NCI-H1417 treated with DMSO at 0.1 percent for 48 hours (cell line): ENCODE measurements at regions not wholly inside any gene's neighbourhood (a gene's known extent, or its start where the extent isn't known, plus 50 kb on each side); places are given as distances from the start of the nearest gene placed in this dataset.
"Not testable (repeated sequence)": the region's sequence is repeated elsewhere in the genome, so short reads cannot be mapped to it uniquely, and the experiment has no call there.

Experiments
- DNase-seq: peaks from one replicate; lab custom pipeline; 2025; lab: John Stamatoyannopoulos, UW

DNA sequence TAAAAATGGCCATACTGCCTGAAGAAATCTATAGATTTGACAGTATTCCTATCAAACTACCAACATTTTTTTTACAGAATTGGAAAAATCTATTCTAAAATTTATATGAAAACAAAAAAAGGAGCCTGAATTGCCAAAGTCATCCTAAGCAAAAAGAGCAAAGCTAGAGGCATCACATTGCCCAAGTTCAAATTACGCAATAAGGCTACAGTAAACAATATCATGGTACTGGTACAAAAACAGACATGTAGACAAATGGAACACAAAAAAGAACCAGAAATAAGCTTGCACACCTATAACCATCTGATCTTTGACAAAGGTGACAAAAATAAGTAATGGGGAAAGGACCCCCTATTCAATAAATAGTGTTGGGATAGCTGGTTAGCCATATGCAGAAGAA is 50.2 kb upstream of the THSD7B start:
- DNase-seq: no peak

DNA sequence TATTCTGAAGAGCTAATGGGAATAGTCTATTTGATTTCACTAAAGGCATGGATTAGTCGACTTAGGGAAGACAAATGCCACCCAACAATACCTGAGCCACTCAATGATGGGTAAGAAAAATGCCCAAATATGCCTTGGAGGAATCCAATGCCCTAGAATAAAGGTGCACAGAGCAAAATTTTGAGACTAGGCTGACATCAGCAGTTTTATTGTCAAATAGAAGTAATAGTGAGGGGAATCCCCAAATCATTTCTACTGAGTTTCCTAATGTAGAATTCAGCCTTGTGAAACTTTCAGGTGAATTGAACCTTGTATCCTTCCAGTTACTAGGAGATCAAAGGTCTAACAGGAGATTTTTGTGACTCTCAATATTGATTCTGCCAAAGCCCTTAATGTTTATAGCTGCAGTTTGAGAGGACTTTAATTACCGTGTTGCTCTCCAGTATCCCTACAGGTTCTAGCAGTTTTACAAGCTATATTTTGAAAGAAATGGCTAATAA is 50.8 kb upstream of the THSD7B start:
- DNase-seq: no peak

DNA sequence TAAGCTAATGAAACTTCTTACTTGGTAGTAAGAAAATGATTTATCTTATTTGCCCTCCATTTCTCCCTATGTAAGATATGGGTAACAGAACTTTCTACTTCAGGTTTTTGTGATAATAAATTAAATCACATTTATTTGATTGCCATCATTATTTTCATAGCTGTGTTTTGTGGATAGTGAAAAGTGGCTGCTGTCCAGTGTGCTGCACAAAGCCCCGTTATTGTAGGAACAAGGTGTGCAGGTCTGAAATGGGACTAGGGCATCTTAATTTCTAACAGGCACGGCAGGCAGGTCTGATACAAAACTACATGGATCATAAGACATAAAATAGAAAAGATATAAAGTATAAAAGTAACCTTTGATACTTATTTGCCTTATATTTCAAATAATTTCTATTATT is 51.6 kb upstream of the THSD7B start:
- DNase-seq: no peak

DNA sequence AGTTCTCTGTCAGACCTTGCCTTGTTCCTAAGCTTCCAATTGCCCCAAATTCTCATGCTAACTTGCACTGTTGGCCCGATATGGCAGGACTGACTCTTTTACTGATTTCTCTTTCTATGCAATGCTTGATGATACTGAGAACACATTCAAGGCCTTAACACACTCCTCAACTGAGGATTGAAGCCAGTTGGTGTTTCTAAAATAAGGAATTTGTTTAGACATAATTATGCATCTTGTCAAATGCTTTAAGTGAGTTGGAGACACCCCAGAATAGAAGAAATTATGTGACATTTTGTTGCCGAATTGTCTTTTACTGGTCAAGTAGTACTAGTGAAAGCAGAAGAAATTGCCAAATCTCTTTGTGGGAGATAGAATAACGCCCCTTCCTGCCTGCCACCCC is 60.0 kb upstream of the THSD7B start:
- DNase-seq: no peak

DNA sequence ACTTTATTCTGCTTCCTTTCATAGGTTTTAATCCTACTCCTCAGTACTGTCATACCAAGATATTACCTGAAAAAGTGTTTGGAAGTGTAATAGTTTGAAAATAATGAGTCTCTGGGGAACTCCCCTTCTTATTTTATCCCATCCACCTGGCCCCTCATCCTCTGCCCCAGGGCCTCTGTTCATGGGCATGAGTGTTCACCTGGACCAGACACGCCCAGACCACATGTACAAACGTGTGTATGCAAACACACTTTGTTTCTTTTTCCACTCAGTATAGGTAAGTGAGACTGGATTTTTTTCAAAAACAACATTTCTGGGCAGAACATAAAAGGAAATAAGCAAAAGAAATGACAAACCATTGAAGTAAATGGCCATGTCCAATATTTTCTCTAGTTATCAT is 62.1 kb upstream of the THSD7B start:
- no peak for DNase-seq

DNA sequence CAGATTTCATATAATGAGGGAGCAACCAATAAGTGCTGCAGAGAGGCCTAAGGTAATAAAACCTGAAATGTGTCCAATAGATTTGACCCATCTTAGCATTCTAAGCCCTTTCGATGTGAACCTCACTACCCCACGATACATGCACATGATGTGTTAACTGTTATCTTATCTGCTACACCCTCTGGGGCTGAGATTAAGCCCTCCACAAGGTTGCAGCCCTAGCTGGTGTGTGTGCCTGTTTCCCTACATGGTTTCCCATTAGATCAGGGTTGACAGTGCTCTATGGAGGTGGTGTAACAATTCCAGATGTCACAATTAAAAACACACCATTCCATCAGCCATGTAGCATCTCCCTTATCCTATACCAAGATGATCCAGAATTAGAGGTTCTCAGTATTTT is 68.9 kb upstream of the THSD7B start:
- no peak for DNase-seq

DNA sequence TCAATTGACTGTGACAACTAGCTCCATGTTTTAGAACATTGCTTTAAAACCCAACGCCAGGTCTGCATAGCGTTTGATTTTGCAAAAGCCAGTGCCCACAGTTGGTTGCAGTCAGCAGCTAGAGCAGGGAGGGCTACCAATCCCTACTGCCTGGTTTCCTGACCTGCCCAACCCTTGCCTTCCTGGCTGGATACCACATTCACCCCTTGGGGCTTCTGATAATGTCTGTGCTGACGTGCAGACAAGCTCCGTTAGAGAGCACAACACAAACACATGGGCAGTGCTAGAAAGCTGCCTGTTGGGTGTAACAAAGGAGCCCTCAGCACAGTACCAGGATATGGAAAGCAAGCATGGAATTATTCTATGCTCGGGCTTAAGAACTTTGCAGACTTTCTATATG is 71.4 kb upstream of the THSD7B start:
- no peak for DNase-seq

DNA sequence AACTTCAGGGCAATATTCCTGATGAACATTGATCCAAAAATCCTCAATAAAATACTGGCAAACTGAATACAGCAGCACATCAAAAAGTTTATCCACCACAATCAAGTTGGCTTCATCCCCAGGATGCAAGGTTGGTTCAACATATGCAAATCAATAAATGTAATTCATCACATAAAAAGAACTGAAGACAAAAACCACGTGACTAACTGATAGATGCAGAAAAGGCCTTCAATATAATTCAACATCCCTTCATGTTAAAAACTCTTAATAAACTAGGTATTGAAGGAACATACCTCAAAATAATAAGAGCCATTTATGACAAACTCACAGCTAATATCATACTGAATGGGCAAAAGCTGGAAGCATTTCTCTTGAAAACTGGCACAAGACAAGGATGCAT is 85.3 kb upstream of the THSD7B start:
- DNase-seq: not testable (repeated sequence)

DNA sequence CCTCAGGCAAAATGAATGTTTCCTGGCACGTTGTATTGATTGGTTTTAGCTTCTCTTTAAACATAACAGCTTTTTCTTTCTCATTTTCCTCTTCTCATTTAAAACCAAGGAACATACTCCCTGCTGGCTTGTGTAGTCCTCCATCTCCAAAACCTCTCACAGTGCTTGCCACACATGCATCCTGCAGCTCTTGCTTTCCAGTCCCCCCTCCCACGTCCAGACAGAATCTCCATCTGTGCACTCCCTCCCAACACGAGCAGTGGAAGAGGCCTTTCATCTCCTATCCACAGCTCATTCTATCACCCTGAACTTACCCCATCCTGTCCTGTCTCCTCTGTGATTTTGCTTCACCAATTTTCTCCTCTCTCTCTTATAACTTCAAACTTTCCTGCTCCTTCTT is 99.6 kb upstream of the THSD7B start:
- DNase-seq: no peak

DNA sequence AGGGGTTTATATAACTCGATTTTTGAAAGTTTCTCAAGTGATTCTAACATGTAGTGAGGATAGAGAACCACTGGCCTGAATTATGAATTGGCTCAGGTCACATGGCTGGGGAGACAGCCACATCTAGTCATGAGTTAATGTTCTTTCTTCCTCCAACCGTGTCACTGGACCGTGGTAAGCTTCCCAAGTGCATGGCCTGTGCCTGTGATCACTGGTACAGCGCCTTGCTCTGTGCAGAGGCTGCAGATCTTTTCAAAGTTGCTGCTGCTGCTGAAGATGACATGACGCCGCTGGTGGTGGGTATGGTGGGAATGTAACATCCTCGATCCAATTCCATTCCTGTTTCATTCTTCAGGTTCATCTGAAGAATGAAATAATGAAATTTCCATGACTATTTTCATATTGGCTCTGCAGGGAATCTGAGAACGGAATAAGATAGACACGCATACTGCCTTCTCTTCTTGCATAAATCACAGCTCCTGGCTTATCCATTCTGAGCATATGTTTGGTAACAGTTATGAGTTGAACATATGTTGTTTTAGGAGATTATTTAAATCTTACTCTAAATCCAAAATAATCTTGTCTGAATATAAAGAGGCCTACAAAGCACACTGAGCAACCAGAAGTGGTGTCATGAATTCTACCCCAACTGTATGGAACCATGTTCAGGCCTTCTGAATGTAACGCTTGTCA is 100.5 kb upstream of the THSD7B start:
- no peak for DNase-seq

DNA sequence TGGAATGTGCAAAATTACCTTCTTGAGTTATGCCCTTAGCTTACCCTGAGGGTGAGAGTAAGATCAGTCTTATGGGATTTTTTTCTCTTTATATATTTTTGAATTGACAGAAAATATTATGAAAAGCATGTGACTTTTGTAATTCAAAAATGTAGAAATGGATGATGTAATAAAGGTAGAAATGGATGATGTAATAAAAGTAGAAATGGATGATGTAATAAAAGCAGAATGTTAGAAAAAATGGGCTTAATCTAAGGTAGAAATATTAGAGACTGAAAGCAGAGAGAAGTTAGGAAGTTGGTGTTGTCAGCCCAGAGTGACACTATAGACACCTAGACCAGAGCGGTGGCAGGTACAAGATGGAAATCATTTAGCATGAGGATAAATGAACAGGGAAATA is 107.1 kb upstream of the THSD7B start:
- no peak for DNase-seq

DNA sequence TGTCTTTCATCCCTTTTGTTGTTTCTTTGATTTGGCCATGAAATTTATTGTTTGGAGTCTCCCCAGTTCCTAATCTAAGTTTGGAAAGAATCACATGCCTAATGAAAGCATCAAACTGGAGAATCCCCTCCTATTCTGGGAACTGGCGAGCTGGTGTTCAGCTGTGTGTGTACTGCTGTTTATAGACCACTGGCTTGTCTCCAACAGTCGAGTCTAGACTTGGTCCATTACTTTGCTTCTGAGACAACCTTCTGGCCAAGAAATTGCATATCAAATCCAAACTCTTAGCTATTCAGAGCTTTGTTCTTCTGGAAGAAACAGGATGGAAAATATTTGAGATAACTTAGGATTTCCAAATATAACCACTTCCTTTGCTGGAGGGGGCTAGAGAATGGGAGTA is 111.5 kb upstream of the THSD7B start:
- DNase-seq: no peak

DNA sequence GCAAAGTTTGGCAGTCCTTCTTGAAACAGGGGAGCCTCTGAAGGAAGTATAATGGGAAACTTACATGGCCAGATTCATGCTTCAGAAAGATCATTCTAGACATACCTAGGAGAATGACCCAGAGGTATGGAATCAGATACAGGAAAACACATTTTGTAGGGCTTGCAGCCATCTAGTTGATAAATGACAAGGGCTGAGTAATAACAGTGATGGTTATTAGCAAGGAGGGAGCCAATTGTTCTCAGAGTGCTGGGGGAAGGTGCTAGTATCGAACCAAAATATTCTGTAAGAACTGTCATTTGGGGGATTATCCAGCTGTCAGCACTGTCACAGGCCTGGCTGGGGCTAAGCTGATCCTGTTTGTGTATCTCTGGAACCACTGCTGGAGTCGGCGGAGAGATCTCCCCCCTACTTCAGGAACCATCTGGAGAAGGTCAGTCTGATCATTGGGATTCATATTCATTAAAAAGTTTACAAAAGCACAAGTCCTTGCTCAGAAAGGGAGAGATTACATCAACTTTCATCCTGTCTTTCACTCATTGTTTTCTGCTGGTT is 113.8 kb upstream of the THSD7B start:
- DNase-seq: no peak

DNA sequence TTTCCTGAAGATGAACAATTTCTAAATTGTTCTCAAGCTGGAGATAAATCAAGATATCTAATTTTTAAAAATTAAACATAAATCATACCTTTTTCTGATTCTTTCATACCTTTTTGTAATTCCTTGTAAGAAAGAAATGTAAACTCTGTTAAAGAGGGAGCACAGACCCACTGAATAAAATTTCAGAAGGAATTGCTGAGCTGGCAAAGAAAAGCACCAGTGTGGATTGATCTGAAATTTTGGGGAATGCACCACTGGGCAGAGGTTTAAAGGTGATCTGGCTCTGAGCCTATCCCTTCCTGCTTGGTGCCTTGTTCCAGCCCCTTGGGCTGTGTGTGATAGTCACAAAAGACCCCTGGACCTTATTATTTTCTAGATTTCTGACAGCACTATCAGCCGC is 118.3 kb upstream of the THSD7B start:
- no peak for DNase-seq

DNA sequence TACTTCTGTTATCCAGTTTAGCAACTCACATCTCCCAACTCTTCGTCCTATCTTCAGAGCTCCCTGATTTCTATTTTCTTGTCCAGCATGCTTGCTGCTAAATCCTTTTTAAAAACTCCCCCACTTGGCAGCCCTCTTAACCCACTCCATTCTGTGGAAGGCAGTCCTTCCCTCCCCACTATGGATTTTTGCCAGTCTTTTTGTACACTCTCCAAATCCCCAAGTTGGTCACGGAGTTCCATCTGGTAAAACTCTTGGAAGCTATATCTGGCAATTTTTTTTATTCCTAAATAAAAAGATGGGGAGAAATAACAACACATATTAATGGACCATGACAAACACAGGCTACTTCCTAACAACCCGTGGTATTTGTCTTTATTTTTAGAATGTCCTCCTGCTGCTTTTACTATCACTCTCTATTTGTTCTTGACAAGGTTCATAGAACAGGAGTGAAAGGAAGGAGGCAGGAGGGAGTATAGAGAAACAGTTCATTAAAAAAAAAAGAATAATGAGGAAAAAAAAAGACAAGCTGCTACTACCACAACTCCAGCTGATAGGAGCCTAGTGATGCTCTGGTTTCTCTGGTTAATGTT is 120.0 kb upstream of the THSD7B start:
- no peak for DNase-seq

DNA sequence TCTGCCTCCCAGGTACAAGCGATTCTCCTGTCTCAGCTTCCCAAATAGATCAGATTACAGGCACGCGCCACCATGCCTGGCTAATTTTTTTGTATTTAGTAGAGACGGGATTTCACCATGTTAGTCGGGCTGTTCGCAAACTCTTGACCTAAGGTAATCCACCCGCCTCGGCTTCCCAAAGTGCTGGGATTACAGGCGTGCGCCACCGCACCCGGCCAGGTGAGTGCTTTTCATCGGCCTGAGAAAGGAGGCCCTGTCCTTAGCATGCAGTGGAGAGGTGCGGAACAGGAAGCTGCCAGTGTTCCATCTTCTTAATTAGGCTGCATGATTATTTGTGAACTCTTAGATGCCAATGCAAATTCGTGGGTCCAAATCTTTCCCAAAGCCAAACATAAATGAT is 125.7 kb upstream of the THSD7B start:
- DNase-seq: no peak

DNA sequence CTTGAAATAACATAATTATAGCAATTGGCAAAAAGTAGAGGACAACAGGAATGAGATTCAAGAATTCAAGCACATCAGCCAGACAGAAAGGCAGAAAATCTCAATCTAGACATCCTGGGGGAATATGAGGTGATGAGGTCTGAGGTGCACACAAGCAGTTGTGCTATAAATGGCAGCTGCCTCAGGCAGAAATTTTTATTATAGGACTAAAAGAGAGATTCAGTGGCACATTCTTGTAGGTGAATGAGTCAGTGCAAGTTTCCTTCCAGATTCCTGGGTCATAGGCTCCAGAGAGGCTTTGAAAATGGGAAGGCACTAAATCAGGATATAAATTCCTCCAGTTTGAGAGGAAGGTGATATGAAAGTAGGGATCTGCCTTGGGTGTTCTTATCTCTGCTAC is 127.2 kb upstream of the THSD7B start:
- no peak for DNase-seq

DNA sequence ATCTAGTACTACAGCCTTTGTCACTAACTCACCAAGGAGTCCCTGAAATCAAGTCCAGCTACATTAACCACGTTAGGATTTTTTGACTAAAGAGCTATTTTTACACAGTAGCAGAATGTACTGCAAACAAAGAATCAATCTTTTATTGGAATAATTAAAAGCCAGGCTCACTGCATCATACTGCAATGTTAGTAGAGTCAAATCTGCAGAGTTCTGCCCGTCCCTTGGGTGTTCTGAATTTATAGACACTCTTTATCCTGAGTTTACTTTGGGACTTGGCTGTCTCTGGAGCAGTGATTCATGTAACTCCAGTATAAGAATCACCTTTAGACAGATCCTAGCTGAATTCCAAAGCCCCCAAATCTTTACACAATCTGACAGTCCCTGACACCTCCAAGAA is 127.9 kb upstream of the THSD7B start:
- no peak for DNase-seq

DNA sequence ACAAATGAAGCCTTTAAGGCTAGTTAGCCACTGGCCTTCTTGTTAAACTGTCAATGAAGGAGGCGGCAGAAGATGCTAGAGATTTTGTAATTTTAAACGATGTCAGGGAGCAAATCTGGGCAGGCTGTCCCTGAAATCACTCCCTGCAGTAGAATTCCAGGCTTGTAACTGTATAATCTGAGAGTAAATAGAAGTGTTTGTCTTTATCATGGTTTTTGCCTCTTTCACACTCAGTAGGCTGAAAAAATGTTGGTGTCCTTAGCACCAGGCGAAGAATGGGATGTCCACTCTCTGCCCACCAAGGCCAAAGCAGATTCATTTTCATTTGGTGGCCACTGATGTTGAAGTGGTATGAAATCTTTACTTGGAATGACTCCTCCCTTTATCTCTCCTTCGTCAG is 136.9 kb upstream of the THSD7B start:
- DNase-seq: no peak

DNA sequence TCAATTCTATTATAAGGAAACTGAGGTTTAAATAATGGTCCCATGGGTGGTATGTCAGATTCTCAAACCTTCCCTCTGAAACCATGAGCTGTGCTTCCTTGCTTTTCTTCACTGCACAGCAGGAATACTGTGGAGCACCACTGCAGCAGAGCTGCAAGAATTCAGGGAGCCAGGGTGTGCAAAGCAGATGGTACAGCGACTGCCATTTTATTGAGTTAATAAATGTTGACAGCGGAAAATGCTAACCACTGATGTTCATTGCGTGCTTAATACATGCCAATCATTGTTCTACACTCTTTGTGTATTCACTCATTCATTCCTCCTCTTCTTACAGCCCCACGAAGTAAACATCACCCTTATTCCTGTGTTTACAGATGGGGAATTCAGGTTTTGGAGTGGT is 152.2 kb upstream of the THSD7B start:
- no peak for DNase-seq

DNA sequence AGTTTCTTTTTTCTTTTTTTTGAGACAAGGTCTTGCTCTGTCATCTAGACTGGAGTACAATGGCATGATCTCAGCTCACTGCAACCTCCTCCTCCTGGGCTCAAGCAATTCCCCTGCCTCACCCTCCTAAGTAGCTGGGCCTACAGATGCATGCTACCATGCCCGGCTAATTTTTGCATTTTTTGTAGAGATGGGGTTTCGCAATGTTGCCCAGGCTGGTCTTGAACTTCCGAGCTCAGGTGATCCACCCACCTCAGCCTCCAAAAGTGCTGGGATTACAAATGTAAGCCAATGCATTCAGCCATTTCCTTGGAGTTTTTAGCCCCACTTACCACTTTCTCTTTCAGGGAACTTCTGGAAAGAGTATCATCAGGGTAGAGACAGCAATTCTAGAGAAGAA is 153.3 kb upstream of the THSD7B start:
- no peak for DNase-seq

DNA sequence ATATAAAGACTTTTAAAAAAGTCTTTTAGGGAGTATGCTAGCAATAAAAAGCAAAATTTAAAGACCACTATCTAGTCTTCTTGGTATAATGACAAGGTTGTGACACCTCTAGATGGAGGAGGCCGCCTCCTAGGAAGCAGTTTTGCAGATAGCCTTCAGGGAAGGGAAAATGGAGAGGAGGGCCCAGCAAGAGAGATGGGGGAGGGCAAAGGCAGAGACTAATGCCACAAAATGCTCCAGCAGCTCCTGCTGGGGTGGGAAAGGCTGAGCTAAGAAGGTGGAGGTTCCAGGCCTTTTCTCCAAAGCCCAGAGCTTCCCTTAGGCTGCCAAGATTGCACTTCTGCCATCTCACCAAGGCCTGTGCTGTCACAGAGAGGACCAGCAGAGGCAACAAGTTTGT is 153.9 kb upstream of the THSD7B start:
- DNase-seq: no peak

DNA sequence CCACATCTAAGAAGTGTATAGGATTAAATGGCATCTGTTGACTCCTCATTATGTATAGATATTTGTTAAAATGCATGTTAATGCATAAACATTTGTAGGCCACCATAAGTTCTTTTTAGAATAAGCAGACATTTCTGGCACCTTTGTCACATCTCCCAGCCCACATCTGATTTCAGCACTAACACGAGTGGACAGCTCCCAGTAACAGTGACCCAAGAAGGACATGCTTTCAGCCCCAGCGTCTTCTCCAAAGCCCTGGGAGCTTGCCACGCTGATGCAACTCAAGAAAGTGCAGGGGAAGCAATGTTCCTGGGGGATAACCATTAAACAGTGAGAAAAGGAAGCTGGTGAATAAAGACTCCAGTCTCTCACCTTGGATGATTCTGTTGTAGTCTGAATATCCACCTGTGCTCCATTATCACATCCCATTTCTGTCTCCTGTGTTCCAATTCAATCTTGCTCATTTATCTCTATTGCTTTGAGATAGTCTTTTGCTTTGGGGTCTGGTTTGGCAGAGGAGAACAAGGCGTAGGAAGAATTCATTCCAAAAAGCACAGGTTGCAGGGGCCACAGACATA is 182.6 kb upstream of the THSD7B start:
- no peak for DNase-seq

DNA sequence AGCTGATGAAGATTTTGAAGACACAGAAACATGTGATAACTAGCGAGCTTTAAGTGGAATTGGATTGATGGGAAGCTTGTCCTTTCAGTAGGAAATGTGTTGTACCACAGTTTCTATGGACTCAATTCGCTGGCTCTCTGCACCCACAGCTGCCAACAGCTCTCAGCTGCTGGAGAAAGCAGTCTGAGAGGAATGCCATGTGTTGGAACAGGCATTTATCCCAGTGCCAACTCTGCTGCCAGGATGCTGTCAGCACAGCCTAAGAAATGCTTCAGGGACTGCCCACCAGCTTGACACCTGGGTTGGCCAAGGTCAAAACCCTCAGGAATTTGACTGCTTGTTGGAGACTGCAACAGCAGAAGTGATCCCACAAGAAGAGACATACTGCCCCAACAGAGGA is 193.0 kb upstream of the THSD7B start:
- DNase-seq: no peak
